Prostate gland (tissue), 2 donors: ENCODE measurements at regions not wholly inside any gene's neighbourhood (a gene's known extent, or its start where the extent isn't known, plus 50 kb on each side); places are given as distances from the start of the nearest gene placed in this dataset.

Source experiments
- DNase-seq: peaks from one replicate; pipeline ENCODE4 v3.0.0-alpha.2; 2019; ENCODE audit warnings: low spot score
- H3K27ac ChIP-seq, 2 donors: fragments of 200-600 bp; sonication (generic); 2 replicates each; pipeline ENCODE4 v1.5.1; 2017 to 2019
- H3K27me3 ChIP-seq: fragments of 200-600 bp; sonication (generic); replicated peaks from 2 replicates; pipeline ENCODE4 v1.5.1; 2019; ENCODE audit not compliant: insufficient read depth
- H3K36me3 ChIP-seq, 2 donors: fragments of 200-600 bp; sonication (generic); 1 replicate in 1 of 2; 2 replicates in 1 of 2; pipeline versions ENCODE4 v1.5.1 to v1.8.1; 2017 to 2019
- H3K4me1 ChIP-seq: fragments of 200-600 bp; sonication (generic); replicated peaks from 2 replicates; pipeline ENCODE4 v1.5.1; 2019
- H3K4me3 ChIP-seq, 2 donors: fragments of 200-600 bp; sonication (generic); 2 replicates each; pipeline ENCODE4 v1.5.1; 2017 to 2019
- H3K9me3 ChIP-seq: fragments of 200-600 bp; sonication (generic); 2 replicates; pipeline ENCODE4 v1.5.1; 2017
- POLR2A ChIP-seq: fragments of 450-650 bp; IDR thresholded peaks from one replicate; pipeline ENCODE4 v1.6.1; 2016; ENCODE audit warnings: antibody characterized with exemption, mild to moderate bottlenecking
- POLR2AphosphoS5 ChIP-seq: sonication (generic); formaldehyde crosslinking; IDR thresholded peaks from one replicate; pipeline ENCODE4 v1.6.1; 2017; ENCODE audit warnings: antibody characterized with exemption
- WGBS: methylation state at CpG from one replicate; pipeline ENCODE4 v1.1.5; 2018; 5-methylcytosine and 5-hydroxymethylcytosine counted together
- intact Hi-C: fragments of 100-400 bp; cut with DNase I; formaldehyde crosslinking; loops from one replicate; pipeline ENCODE4 v1.14.2; 2022
- TF ChIP-seq, protein P1 (sequence below), 4 experiments: fragments of 200-600 bp in 2 of 4; fragments of 450-650 bp in 2 of 4; sonication (generic) in 2 of 4; IDR thresholded peaks; 1 replicate in 3 of 4; 2 replicates in 1 of 4; pipeline ENCODE4 v1.5.1; 2016 to 2019; ENCODE audit warnings: antibody characterized with exemption in 4 of 4, mild to moderate bottlenecking in 2 of 4, moderate library complexity in 2 of 4

DNA sequence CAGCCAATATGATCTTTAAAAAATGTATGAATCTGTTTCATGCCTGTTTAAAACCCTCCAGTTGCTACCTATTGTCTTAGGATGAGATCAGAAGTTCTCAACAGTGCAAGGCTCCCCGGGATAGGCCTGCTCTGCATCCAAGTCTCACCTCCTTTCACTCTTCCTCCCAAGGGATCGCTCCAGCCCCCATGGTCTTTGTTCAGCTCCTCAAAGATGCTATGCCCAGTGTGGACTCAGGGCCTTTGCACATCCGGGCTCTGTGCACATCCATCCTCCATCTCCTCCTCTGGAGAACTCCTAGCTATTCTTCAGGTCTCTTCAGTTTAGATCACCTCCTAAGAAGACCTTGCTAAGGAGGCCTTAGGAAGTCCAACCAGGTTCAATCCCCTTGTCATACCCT, 82.7 kb upstream of the LEP start:
- Histone ChIP-seq H3K4me3 (no peak overlapping the region), H3K27ac (no peak overlapping the region), H3K36me3 (no peaks in the 10 kb centered on the region), H3K27me3 (peaks cover 5% of the 10 kb centered on the region), H3K9me3 (no peaks in the 10 kb centered on the region), H3K4me1 (no peaks in the 10 kb centered on the region)
- 94% methylated on average over 3 of the region's 3 CpGs for WGBS
- no peak for DNase-seq
- intact Hi-C loops, result no loop called here
- TF ChIP-seq, protein P1, sequence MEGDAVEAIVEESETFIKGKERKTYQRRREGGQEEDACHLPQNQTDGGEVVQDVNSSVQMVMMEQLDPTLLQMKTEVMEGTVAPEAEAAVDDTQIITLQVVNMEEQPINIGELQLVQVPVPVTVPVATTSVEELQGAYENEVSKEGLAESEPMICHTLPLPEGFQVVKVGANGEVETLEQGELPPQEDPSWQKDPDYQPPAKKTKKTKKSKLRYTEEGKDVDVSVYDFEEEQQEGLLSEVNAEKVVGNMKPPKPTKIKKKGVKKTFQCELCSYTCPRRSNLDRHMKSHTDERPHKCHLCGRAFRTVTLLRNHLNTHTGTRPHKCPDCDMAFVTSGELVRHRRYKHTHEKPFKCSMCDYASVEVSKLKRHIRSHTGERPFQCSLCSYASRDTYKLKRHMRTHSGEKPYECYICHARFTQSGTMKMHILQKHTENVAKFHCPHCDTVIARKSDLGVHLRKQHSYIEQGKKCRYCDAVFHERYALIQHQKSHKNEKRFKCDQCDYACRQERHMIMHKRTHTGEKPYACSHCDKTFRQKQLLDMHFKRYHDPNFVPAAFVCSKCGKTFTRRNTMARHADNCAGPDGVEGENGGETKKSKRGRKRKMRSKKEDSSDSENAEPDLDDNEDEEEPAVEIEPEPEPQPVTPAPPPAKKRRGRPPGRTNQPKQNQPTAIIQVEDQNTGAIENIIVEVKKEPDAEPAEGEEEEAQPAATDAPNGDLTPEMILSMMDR (IDR thresholded peaks at IDR 0.05), result no peak
- TF ChIP-seq POLR2AphosphoS5 (no peak), POLR2A (no peak)

GRCh38 chr7:128160296-128160695, 80.8 kb upstream of the LEP start:
- 79% methylated on average over 6 of the region's 6 CpGs for WGBS
- Histone ChIP-seq H3K27ac (no peak overlapping the region), H3K27me3 (peaks cover 10% of the 10 kb centered on the region), H3K36me3 (no peaks in the 10 kb centered on the region), H3K4me1 (no peaks in the 10 kb centered on the region), H3K9me3 (no peaks in the 10 kb centered on the region), H3K4me3 (no peak overlapping the region)
- TF ChIP-seq POLR2AphosphoS5 (no peak), POLR2A (no peak)
- TF ChIP-seq, protein P1 (IDR thresholded peaks at IDR 0.05), result no peak
- intact Hi-C loops, result no loop called here
- no peak for DNase-seq

DNA sequence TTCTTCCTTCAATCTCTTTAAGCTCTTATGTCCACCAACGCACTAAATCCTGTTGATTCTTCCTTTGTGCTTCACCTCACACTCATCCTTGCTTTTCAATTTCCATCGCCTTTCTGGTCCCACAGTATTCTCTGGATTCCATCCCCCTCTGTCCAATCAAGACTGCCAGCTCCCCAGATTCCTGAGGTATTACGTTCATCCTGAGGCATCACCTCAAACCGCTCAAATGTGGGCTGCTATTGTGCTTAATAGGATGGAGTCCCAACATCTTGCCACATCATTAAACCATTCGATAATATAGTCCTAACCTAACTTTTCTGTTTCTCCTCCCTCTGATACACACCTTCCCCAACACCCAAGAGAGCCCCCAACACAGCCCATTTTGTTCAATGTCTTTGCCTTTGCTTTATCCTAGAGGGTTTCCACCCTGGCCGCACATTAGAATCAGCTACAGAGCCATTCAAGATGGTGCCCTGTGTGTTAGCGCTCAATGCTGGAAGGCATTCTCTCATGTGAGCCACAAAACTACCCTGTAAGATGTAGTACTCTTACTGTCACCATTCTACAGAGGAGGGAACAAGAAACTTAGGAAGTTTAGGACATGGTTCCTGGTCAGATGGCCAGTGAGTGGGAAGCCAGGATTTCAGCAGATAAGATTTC, 79.5 kb upstream of the LEP start:
- intact Hi-C loops, result no loop called here
- H3K4me1 ChIP-seq, result no peaks in the 10 kb centered on the region

GRCh38 chr7:128162666-128163065, 78.4 kb upstream of the LEP start:
- no peak overlapping the region for H3K4me3 ChIP-seq
- intact Hi-C loops, result no loop called here
- TF ChIP-seq POLR2AphosphoS5 (no peak), POLR2A (no peak)
- TF ChIP-seq, protein P1 (IDR thresholded peaks at IDR 0.05), result no peak
- no peaks in the 10 kb centered on the region for H3K9me3 ChIP-seq
- H3K27me3 ChIP-seq, result peaks cover 26% of the 10 kb centered on the region
- 85% methylated on average over 2 of the region's 2 CpGs for WGBS
- no peak overlapping the region for H3K27ac ChIP-seq
- H3K36me3 ChIP-seq, result no peaks in the 10 kb centered on the region
- DNase-seq, result no peak
- H3K4me1 ChIP-seq, result no peaks in the 10 kb centered on the region

More for the DNA sequence above, 79.5 kb upstream of the LEP start:
- WGBS, result 88% methylated on average over 7 of the region's 7 CpGs
- Histone ChIP-seq H3K9me3 (no peaks in the 10 kb centered on the region), H3K27me3 (peaks cover 21% of the 10 kb centered on the region), H3K4me3 (no peak overlapping the region), H3K36me3 (no peaks in the 10 kb centered on the region), H3K27ac (no peak overlapping the region)
- TF ChIP-seq POLR2AphosphoS5, result no peak
- TF ChIP-seq POLR2A, result no peak
- TF ChIP-seq, protein P1 (IDR thresholded peaks at IDR 0.05), result no peak
- no peak for DNase-seq

DNA sequence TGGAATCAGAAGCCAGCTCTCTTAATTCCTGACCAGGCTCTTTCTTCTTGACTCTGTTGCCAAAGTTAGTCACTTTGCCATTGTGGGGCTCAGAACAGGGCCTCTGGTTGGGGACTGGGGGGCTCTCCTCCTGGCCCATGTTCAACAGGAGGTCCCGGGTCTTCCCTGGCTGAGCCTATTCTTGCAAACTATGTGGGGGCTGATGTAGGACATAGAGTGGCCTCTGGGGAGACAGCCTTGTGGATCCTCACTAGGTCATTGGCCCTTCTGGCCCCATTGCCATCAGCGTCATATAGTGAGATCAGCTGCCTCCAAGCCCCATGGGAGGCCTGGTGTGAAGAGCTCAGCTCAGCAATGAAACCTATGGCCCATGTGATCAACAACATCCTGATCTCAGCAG, 77.6 kb upstream of the LEP start:
- TF ChIP-seq, protein P1 (IDR thresholded peaks at IDR 0.05), result no peak
- TF ChIP-seq POLR2A (no peak), POLR2AphosphoS5 (no peak)
- intact Hi-C loops, result no loop called here
- no peaks in the 10 kb centered on the region for H3K9me3 ChIP-seq
- H3K36me3 ChIP-seq, result no peaks in the 10 kb centered on the region
- no peak for DNase-seq
- H3K4me1 ChIP-seq, result no peaks in the 10 kb centered on the region
- WGBS, result 95% methylated on average over 2 of the region's 2 CpGs
- no peak overlapping the region for H3K27ac ChIP-seq
- peaks cover 34% of the 10 kb centered on the region for H3K27me3 ChIP-seq
- H3K4me3 ChIP-seq, result no peak overlapping the region
